ENCODE measurements at regions not wholly inside any gene's neighbourhood (a gene's known extent, or its start where the extent isn't known, plus 50 kb on each side); places are given as distances from the start of the nearest gene placed in this dataset.

GRCh38 chr3:182370949-182371348 lies 422.4 kb upstream of the ATP11B start:
- H3K4me1 ChIP-seq (ENCODE audit: control insufficient read depth, low read length): no peaks in the 10 kb centered on the region
- H4K20me1 ChIP-seq (ENCODE audit: control insufficient read depth, insufficient read depth, low read depth, low read length): no peaks in the 10 kb centered on the region

GRCh38 chr3:182375916-182376315 lies 417.4 kb upstream of the ATP11B start:
- no peaks in the 10 kb centered on the region for H3K79me2 ChIP-seq (ENCODE audit: control insufficient read depth, low read length)
- H3K9me2 ChIP-seq (replicated peaks; ENCODE audit: control insufficient read depth, low read length): no peaks in the 10 kb centered on the region
- H3K27ac ChIP-seq (ENCODE audit: low read depth, low read length): no peak overlapping the region
- no peak overlapping the region for H3K4me2 ChIP-seq (ENCODE audit: low read length)
- no peak for TF ChIP-seq EZH2phosphoT487 (IDR thresholded peaks at IDR 0.05; ENCODE audit: borderline replicate concordance, low read length)
- no peak for TF ChIP-seq CTCF (IDR thresholded peaks at IDR 0.05; ENCODE audit: low read depth, low read length, poor library complexity, severe bottlenecking)
- no peaks in the 10 kb centered on the region for H3K36me3 ChIP-seq (ENCODE audit: control insufficient read depth, low read length)
- no peaks in the 10 kb centered on the region for H3F3A ChIP-seq (ENCODE audit: control insufficient read depth, insufficient read depth)
- H3K4me1 ChIP-seq (ENCODE audit: control insufficient read depth, low read length): no peaks in the 10 kb centered on the region
- H3K27me3 ChIP-seq (ENCODE audit: control insufficient read depth, low read length): no peaks in the 10 kb centered on the region
- H4K20me1 ChIP-seq (ENCODE audit: control insufficient read depth, insufficient read depth, low read depth, low read length): no peaks in the 10 kb centered on the region
- no peak overlapping the region for H3K4me3 ChIP-seq (ENCODE audit: low read length)
- H3K9me3 ChIP-seq (ENCODE audit: control insufficient read depth, insufficient read depth, low read length): no peaks in the 10 kb centered on the region

More at GRCh38 chr3:182370949-182371348, 422.4 kb upstream of the ATP11B start:
- Histone ChIP-seq H3K27me3 (ENCODE audit: control insufficient read depth, low read length) (no peaks in the 10 kb centered on the region), H3K4me3 (ENCODE audit: low read length) (no peak overlapping the region), H3K36me3 (ENCODE audit: control insufficient read depth, low read length) (no peaks in the 10 kb centered on the region), H3K79me2 (ENCODE audit: control insufficient read depth, low read length) (no peaks in the 10 kb centered on the region), H3K27ac (ENCODE audit: low read depth, low read length) (no peak overlapping the region), H3K4me2 (ENCODE audit: low read length) (no peak overlapping the region), H3K9me2 (replicated peaks; ENCODE audit: control insufficient read depth, low read length) (no peaks in the 10 kb centered on the region), H3F3A (ENCODE audit: control insufficient read depth, insufficient read depth) (no peaks in the 10 kb centered on the region), H3K9me3 (ENCODE audit: control insufficient read depth, insufficient read depth, low read length) (no peaks in the 10 kb centered on the region)
- TF ChIP-seq CTCF (IDR thresholded peaks at IDR 0.05; ENCODE audit: low read depth, low read length, poor library complexity, severe bottlenecking): no peak
- no peak for TF ChIP-seq EZH2phosphoT487 (IDR thresholded peaks at IDR 0.05; ENCODE audit: borderline replicate concordance, low read length)

- Histone ChIP-seq H3K27ac (ENCODE audit: low read depth, low read length) (no peak overlapping the region), H3K4me2 (ENCODE audit: low read length) (no peak overlapping the region)
- TF ChIP-seq EZH2phosphoT487 (IDR thresholded peaks at IDR 0.05; ENCODE audit: borderline replicate concordance, low read length) (no peak), CTCF (IDR thresholded peaks at IDR 0.05; ENCODE audit: low read depth, low read length, poor library complexity, severe bottlenecking) (no peak)
These were observed 411.0 kb upstream of the ATP11B start for GRCh38 chr3:182382112-182382857.

More at GRCh38 chr3:182382112-182382857, 411.0 kb upstream of the ATP11B start:
- no peaks in the 10 kb centered on the region for H4K20me1 ChIP-seq (ENCODE audit: control insufficient read depth, insufficient read depth, low read depth, low read length)
- H3K4me3 ChIP-seq (ENCODE audit: low read length): no peak overlapping the region
- no peaks in the 10 kb centered on the region for H3K27me3 ChIP-seq (ENCODE audit: control insufficient read depth, low read length)
- H3F3A ChIP-seq (ENCODE audit: control insufficient read depth, insufficient read depth): no peaks in the 10 kb centered on the region
- H3K4me1 ChIP-seq (ENCODE audit: control insufficient read depth, low read length): no peaks in the 10 kb centered on the region
- no peaks in the 10 kb centered on the region for H3K9me2 ChIP-seq (replicated peaks; ENCODE audit: control insufficient read depth, low read length)
- no peaks in the 10 kb centered on the region for H3K9me3 ChIP-seq (ENCODE audit: control insufficient read depth, insufficient read depth, low read length)
- no peaks in the 10 kb centered on the region for H3K79me2 ChIP-seq (ENCODE audit: control insufficient read depth, low read length)
- H3K36me3 ChIP-seq (ENCODE audit: control insufficient read depth, low read length): no peaks in the 10 kb centered on the region
